Mesenchymal stem cell (in vitro differentiated cells and primary cell): ENCODE measurements at regions not wholly inside any gene's neighbourhood (a gene's known extent, or its start where the extent isn't known, plus 50 kb on each side); places are given as distances from the start of the nearest gene placed in this dataset.

Source experiments
- DNase-seq: peaks from one replicate; pipeline ENCODE4 v3.0.0-alpha.2; 2013
- H2AFZ ChIP-seq: one replicate; pipeline ENCODE4 v1.6.1; 2013; ENCODE audit warnings: low read depth, mild to moderate bottlenecking, control low read depth, inconsistent platforms, low read length, moderate library complexity
- H2AK5ac ChIP-seq: 2 replicates; pipeline ENCODE4 v1.6.1; 2013; ENCODE audit warnings: low read length, moderate library complexity, mild to moderate bottlenecking, inconsistent platforms; ENCODE audit not compliant: severe bottlenecking
- H2BK120ac ChIP-seq: one replicate; pipeline ENCODE4 v1.6.1; 2013; ENCODE audit warnings: low read depth, mild to moderate bottlenecking, inconsistent platforms, low read length, moderate library complexity
- H2BK12ac ChIP-seq, 2 experiments: one replicate each; pipeline ENCODE4 v1.6.1; 2013; ENCODE audit warnings: inconsistent platforms in 2 of 2, low read length in 2 of 2, mild to moderate bottlenecking in 2 of 2, moderate library complexity in 2 of 2, control low read depth in 1 of 2
- H2BK15ac ChIP-seq: one replicate; pipeline ENCODE4 v1.6.1; 2013; ENCODE audit warnings: mild to moderate bottlenecking, low read depth, inconsistent platforms; ENCODE audit not compliant: poor library complexity, severe bottlenecking
- H2BK5ac ChIP-seq: 2 replicates; pipeline ENCODE4 v1.6.1; 2013; ENCODE audit warnings: low read depth, mild to moderate bottlenecking, low read length, control low read depth, inconsistent platforms; ENCODE audit not compliant: poor library complexity, severe bottlenecking
- H3K14ac ChIP-seq, 2 experiments: one replicate each; pipeline ENCODE4 v1.6.1; 2013; ENCODE audit warnings: inconsistent platforms in 2 of 2, low read length in 2 of 2, control low read depth in 1 of 2, mild to moderate bottlenecking in 1 of 2, moderate library complexity in 1 of 2
- H3K18ac ChIP-seq, 2 experiments: one replicate each; pipeline ENCODE4 v1.6.1; 2013; ENCODE audit warnings: inconsistent platforms in 2 of 2, low read length in 2 of 2, control low read depth in 1 of 2, low read depth in 1 of 2, mild to moderate bottlenecking in 1 of 2
- H3K23ac ChIP-seq, 2 experiments: one replicate each; pipeline ENCODE4 v1.6.1; 2013; ENCODE audit warnings: inconsistent platforms in 2 of 2, low read length in 2 of 2, mild to moderate bottlenecking in 2 of 2, moderate library complexity in 2 of 2, control low read depth in 1 of 2
- H3K27ac ChIP-seq: 2 replicates; pipeline ENCODE4 v1.5.1; 2013; ENCODE audit warnings: mild to moderate bottlenecking, moderate library complexity, low read length, control low read depth, inconsistent platforms; ENCODE audit not compliant: poor library complexity, severe bottlenecking
- H3K27me3 ChIP-seq, 2 experiments: 2 replicates each; pipeline versions ENCODE4 v1.6.1 to v1.7.0; 2013; ENCODE audit warnings: low read length in 2 of 2, mild to moderate bottlenecking in 2 of 2, moderate library complexity in 2 of 2, control low read depth in 1 of 2, inconsistent platforms in 1 of 2; ENCODE audit not compliant: control insufficient read depth in 1 of 2, insufficient read depth in 1 of 2
- H3K36me3 ChIP-seq, 2 experiments: 2 replicates each; pipeline versions ENCODE4 v1.6.1 to v1.7.0; 2013; ENCODE audit warnings: low read length in 2 of 2, control low read depth in 1 of 2, inconsistent platforms in 1 of 2, low read depth in 1 of 2, mild to moderate bottlenecking in 1 of 2; ENCODE audit not compliant: insufficient read depth in 2 of 2, control insufficient read depth in 1 of 2
- H3K4ac ChIP-seq, 2 experiments: one replicate each; pipeline ENCODE4 v1.6.1; 2013; ENCODE audit warnings: inconsistent platforms in 2 of 2, low read length in 2 of 2, mild to moderate bottlenecking in 2 of 2, moderate library complexity in 2 of 2, control low read depth in 1 of 2, low read depth in 1 of 2
- H3K4me1 ChIP-seq: 2 replicates; pipeline ENCODE4 v1.6.1; 2013; ENCODE audit warnings: low read depth, low read length, control low read depth; ENCODE audit not compliant: control insufficient read depth, insufficient read depth
- H3K4me2 ChIP-seq: 2 replicates; pipeline ENCODE4 v1.6.1; 2013; ENCODE audit warnings: low read length, mild to moderate bottlenecking, inconsistent platforms; ENCODE audit not compliant: poor library complexity, severe bottlenecking
- H3K4me3 ChIP-seq, 2 experiments: 2 replicates each; pipeline versions ENCODE4 v1.5.1 to v1.7.0; 2013; ENCODE audit warnings: low read length in 2 of 2, mild to moderate bottlenecking in 2 of 2, control low read depth in 1 of 2, low read depth in 1 of 2; ENCODE audit not compliant: insufficient read depth in 1 of 2
- H3K79me1 ChIP-seq: replicated peaks from 2 replicates; pipeline ENCODE4 v1.6.1; 2013; ENCODE audit warnings: mild to moderate bottlenecking, control low read depth, low read length, inconsistent platforms; ENCODE audit not compliant: poor library complexity, severe bottlenecking
- H3K9ac ChIP-seq: 2 replicates; pipeline ENCODE4 v1.7.0; 2013; ENCODE audit warnings: mild to moderate bottlenecking, low read length, moderate library complexity
- H3K9me3 ChIP-seq: 2 replicates; pipeline ENCODE4 v1.7.0; 2013; ENCODE audit warnings: mild to moderate bottlenecking, low read length; ENCODE audit not compliant: control insufficient read depth
- H4K8ac ChIP-seq: one replicate; pipeline ENCODE4 v1.6.1; 2013; ENCODE audit warnings: inconsistent platforms, mild to moderate bottlenecking, low read length, moderate library complexity
- H4K91ac ChIP-seq: one replicate; pipeline ENCODE4 v1.6.1; 2013; ENCODE audit warnings: mild to moderate bottlenecking, low read length, inconsistent platforms
- WGBS: methylation state at CpG from one replicate; pipeline ENCODE4 v1.1.7; 2013; ENCODE audit warnings: mixed read lengths; 5-methylcytosine and 5-hydroxymethylcytosine counted together

GRCh38 chr1:71345491-71345890, 264.7 kb upstream of the ZRANB2 start:
- H3K4ac ChIP-seq: no peak overlapping the region
- no peak overlapping the region for H3K27ac ChIP-seq
- H2BK15ac ChIP-seq: no peak overlapping the region
- H3K27me3 ChIP-seq: no peaks in the 10 kb centered on the region
- H2AK5ac ChIP-seq: no peak overlapping the region
- no peak overlapping the region for H4K8ac ChIP-seq
- no peak overlapping the region for H2BK120ac ChIP-seq
- H3K9ac ChIP-seq: no peak overlapping the region
- no peaks in the 10 kb centered on the region for H3K79me1 ChIP-seq
- no peak overlapping the region for H3K4me2 ChIP-seq
- no peak overlapping the region for H3K18ac ChIP-seq
- H3K4me3 ChIP-seq: no peak overlapping the region
- H3K36me3 ChIP-seq: no peaks in the 10 kb centered on the region
- no peak overlapping the region for H2BK12ac ChIP-seq
- H3K14ac ChIP-seq: no peak overlapping the region
- peaks cover 6% of the 10 kb centered on the region for H3K9me3 ChIP-seq
- H4K91ac ChIP-seq: no peak overlapping the region
- no peak for DNase-seq
- no peak overlapping the region for H3K23ac ChIP-seq
- H2BK5ac ChIP-seq: no peak overlapping the region
- no peak overlapping the region for H2AFZ ChIP-seq
- 74% methylated on average over 1 of the region's 2 CpGs for WGBS
- no peaks in the 10 kb centered on the region for H3K4me1 ChIP-seq

- H4K91ac ChIP-seq: no peak overlapping the region
- H3K4ac ChIP-seq: no peak overlapping the region
- peaks cover 23% of the 10 kb centered on the region for H3K9me3 ChIP-seq
- no peak overlapping the region for H2AK5ac ChIP-seq
- no peak overlapping the region for H3K23ac ChIP-seq
- no peak overlapping the region for H3K9ac ChIP-seq
- no peaks in the 10 kb centered on the region for H3K4me1 ChIP-seq
- H2AFZ ChIP-seq: no peak overlapping the region
- H3K18ac ChIP-seq: no peak overlapping the region
- 73% methylated on average over 1 of the region's 3 CpGs for WGBS
- H2BK15ac ChIP-seq: no peak overlapping the region
- no peaks in the 10 kb centered on the region for H3K36me3 ChIP-seq
- no peaks in the 10 kb centered on the region for H3K79me1 ChIP-seq
- no peak overlapping the region for H3K4me2 ChIP-seq
- H2BK12ac ChIP-seq: no peak overlapping the region
- no peak overlapping the region for H4K8ac ChIP-seq
- no peak overlapping the region for H3K27ac ChIP-seq
- H3K4me3 ChIP-seq: no peak overlapping the region
- no peak overlapping the region for H2BK120ac ChIP-seq
- DNase-seq: no peak
- H3K14ac ChIP-seq: no peak overlapping the region
- no peaks in the 10 kb centered on the region for H3K27me3 ChIP-seq
- H2BK5ac ChIP-seq: no peak overlapping the region
Measured at GRCh38 chr1:71343686-71344416, 263.0 kb upstream of the ZRANB2 start.

GRCh38 chr1:71339238-71339637, 258.4 kb upstream of the ZRANB2 start:
- no peak for DNase-seq
- Histone ChIP-seq H3K4ac (no peak overlapping the region), H3K36me3 (no peaks in the 10 kb centered on the region)

GRCh38 chr1:71330991-71331390, 250.2 kb upstream of the ZRANB2 start:
- DNase-seq: no peak
- H2BK12ac ChIP-seq: no peak overlapping the region
- no peak overlapping the region for H2AFZ ChIP-seq
- H3K9ac ChIP-seq: no peak overlapping the region
- H4K91ac ChIP-seq: no peak overlapping the region
- no peaks in the 10 kb centered on the region for H3K4me1 ChIP-seq
- H3K23ac ChIP-seq: no peak overlapping the region
- peaks cover 15% of the 10 kb centered on the region for H3K9me3 ChIP-seq
- no peak overlapping the region for H3K14ac ChIP-seq
- H4K8ac ChIP-seq: no peak overlapping the region
- H3K79me1 ChIP-seq: no peaks in the 10 kb centered on the region
- no peak overlapping the region for H3K18ac ChIP-seq
- no peak overlapping the region for H2BK5ac ChIP-seq
- H3K4ac ChIP-seq: no peak overlapping the region
- no peak overlapping the region for H2BK15ac ChIP-seq
- H3K4me3 ChIP-seq: no peak overlapping the region
- H3K4me2 ChIP-seq: no peak overlapping the region
- H3K27ac ChIP-seq: no peak overlapping the region
- H2AK5ac ChIP-seq: no peak overlapping the region
- H3K27me3 ChIP-seq: no peaks in the 10 kb centered on the region
- H2BK120ac ChIP-seq: no peak overlapping the region
- H3K36me3 ChIP-seq: no peaks in the 10 kb centered on the region

More at GRCh38 chr1:71339238-71339637, 258.4 kb upstream of the ZRANB2 start:
- Histone ChIP-seq H3K27ac (no peak overlapping the region), H4K91ac (no peak overlapping the region), H2BK12ac (no peak overlapping the region), H2BK15ac (no peak overlapping the region), H3K9ac (no peak overlapping the region), H3K9me3 (peaks cover 40% of the 10 kb centered on the region), H2AK5ac (no peak overlapping the region), H2BK5ac (no peak overlapping the region), H3K79me1 (no peaks in the 10 kb centered on the region), H4K8ac (no peak overlapping the region), H3K14ac (no peak overlapping the region), H3K4me1 (no peaks in the 10 kb centered on the region), H3K4me2 (no peak overlapping the region), H2BK120ac (no peak overlapping the region), H2AFZ (no peak overlapping the region), H3K18ac (no peak overlapping the region), H3K23ac (no peak overlapping the region), H3K27me3 (no peaks in the 10 kb centered on the region), H3K4me3 (no peak overlapping the region)
